ENCODE measurements at regions not wholly inside any gene's neighbourhood (a gene's known extent, or its start where the extent isn't known, plus 50 kb on each side); places are given as distances from the start of the nearest gene placed in this dataset.

- DNase-seq, result no peak
Observed at GRCh38 chr9:120107138-120107537, 472.8 kb downstream of the CDK5RAP2 start.

DNA sequence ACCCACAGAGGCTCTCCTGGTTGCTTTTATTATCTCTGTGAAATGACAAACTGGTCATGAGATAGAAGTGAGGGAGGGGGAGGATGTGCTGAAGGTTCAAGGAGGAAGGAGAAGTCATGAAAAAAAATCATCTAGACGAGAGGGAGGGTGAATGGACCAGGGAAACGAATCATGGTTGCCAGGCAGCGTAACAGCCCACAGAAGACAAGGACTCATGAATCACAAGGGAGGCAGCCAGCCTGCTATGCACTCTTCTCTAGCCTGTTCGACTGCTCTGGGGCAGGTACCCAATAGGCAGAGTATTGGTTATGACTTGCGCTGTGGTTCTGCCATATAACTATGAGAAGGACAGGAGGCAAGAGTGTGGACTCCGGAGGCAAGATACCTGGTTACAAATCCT is 475.2 kb downstream of the CDK5RAP2 start:
- DNase-seq, result no peak

DNA sequence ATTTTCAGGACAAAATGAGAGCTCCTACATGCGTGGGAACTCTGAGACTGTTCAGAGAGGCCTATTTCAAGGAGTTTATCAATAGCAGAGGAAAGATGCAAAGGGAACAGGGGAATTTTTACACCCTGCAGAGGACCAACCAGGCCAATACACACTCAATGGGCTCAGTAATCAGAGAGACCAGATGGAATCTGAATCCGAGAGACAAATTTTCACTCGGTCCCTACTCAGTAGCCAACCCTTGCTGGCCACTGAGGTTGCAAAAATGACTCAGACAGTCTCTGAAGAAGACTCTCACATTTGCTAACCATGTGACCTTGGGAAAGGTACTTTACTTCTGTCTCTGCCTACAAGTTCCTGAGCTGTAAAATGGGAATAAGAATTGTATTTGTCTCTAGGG is 479.4 kb downstream of the CDK5RAP2 start:
- DNase-seq, result no peak

DNA sequence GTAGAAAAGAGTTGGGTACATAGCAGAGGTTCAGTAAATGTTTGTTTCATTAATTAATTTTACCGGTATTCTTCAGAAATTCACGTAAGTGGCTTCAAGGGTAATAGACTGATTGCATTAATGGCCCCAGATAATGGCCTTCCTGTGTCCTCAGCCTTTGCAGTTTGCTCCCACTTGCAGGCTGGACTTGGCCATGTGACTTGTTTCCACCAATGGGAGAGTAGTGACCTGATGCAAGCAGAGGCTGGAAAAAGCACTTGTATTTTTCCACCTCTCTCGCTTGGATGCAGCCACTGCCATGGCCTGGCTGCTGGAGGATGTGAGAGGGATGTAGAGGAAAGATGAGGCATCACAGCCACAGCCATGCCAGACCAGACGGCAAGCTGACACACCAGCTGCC is 480.9 kb downstream of the CDK5RAP2 start:
- no peak for DNase-seq

GRCh38 chr9:120098584-120098983 is 481.4 kb downstream of the CDK5RAP2 start:
- no peak for DNase-seq

DNA sequence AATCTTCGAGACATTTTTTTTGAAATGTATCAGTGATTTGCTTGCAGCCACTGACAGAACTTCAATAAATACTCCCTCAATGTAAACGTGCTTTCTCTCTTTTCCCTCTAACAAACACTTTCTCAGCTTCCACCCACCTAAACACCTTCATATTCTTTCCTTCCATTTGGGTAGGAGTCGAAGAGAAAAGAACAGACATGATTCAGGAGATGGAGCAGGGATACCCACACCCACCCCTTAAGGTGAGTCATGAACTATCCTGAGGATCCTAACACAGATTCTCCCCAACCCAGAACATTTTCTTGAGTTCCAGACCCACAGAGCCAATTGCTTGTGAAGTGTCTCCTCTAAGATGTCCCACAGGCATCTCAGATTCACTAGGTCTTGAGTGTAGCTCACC is 488.8 kb downstream of the CDK5RAP2 start:
- no peak for DNase-seq

GRCh38 chr9:120080849-120081248 is 499.1 kb downstream of the CDK5RAP2 start:
- DNase-seq, result no peak

DNA sequence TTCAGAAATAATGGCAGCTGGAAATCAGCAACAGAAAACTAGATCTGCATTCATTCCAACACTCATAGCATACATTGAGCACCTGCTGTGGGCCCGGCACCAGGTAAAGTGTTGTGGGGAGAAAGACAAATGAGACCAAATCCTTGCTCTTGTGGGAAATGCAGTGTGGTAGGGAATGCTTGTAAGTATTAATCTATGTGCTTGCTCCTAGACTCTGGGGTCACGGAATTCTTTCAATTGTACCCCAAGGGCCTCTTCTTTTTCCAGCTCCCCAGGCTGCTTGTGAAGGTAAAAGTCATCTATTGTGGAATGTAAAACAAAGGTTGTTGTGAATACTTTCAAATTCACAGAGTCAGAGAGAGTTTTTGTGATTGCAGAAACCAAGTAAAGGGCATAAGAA is 501.9 kb downstream of the CDK5RAP2 start:
- no peak for DNase-seq

- no peak for DNase-seq
Observed at GRCh38 chr9:120071760-120072159, 508.2 kb downstream of the CDK5RAP2 start.

GRCh38 chr9:120066315-120066714 is 513.7 kb downstream of the CDK5RAP2 start:
- no peak for DNase-seq

DNA sequence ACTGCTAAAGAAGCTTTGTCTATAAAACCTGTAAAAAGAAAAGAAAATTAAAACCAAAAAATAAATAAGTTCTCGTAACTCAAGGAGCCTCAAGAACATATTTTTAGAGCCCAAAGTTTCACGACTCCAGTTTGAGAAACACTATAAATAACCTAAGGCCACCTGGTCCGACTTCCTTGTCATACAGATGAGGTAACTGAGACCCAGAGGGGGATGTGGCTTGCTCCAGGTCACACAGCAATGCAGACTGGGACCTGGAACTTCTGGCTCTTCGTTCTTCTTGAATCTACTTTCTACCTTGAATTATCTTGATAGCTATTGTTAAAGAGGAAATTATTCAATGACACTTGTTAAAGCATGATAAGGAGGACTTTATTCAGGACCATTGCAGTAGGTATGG is 514.8 kb downstream of the CDK5RAP2 start:
- no peak for DNase-seq

GRCh38 chr9:120045011-120045410 is 535.0 kb downstream of the CDK5RAP2 start:
- no peak for DNase-seq

DNA sequence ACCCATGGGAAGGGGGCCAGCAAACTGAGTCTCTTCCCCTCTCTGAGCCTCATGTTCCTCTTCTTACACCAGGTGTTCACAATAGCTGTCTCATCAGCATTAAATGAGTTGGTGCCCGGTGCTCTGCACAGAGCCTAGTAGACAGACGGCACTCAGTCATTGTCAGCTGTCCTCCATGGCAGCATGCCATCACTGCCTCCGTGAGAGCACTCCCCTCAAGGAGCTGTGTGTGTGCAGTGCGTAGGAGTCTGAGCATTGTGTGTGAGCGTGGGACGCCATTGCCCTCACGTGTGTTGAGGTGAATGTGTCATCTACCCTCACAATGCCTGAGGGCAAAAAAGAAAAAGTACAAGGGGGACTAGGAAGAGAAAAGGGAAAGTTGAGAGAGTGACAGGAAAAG is 536.5 kb downstream of the CDK5RAP2 start:
- no peak for DNase-seq

- DNase-seq, result no peak
Observed at GRCh38 chr9:120040896-120041295, 539.1 kb downstream of the CDK5RAP2 start.

DNA sequence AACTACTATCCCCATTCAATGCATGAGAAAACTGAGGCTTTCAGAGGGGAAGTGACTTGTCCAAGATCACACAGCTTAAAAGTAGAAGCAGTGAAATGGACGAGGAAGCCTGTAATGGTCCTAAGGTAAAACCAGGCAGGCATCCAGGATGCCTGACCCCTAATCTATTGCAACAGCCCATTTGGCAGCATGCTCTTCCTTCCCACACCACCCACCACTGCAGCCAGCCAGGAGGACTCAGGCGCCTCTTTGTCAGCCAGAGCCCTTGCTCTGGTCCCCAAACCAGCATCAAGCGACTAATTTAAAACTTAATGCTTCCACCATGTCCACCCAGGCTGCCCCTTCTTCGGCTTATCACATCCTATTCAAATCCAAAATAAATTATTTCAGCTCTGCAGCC is 541.6 kb downstream of the CDK5RAP2 start:
- DNase-seq, result no peak

DNA sequence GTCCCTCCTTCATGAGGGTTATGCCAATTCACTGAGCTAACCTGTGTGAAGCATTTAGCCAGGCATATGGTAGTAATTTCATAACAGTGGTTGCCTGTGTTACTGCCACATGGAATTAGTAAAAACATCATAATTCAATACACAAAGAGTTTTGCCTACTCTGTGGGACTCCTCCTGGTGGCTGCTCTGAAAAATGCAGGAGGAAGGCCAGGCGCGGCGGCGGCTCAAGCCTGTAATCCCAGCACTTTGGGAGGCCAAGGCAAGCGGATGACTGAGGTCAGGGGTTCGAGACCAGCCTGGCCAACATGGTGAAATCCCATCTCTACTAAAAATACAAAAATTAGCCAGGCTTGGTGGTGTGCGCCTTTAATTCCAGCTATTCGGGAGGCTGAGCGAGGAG is 547.3 kb downstream of the CDK5RAP2 start:
- no peak for DNase-seq

GRCh38 chr9:120030847-120031246 is 549.1 kb downstream of the CDK5RAP2 start:
- DNase-seq, result no peak

DNA sequence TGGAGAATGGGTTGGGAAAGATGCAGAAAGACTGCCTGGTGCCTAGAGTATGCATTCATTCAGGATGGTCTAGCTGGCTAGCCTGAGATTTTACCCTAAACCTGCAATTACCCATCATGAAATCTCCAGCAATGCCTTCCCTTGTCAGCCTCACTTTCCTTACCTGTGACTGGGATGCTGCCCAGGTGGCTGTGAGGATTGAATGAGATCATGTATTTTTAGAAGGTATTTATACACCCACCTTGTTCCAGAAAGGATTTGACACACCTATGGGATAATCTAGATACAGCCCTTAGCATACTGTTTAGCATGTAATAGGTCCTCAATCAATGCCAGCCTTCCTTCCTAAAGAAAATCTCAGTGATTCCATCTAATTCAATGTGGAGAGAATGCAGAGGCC is 561.4 kb downstream of the CDK5RAP2 start:
- DNase-seq, result no peak

DNA sequence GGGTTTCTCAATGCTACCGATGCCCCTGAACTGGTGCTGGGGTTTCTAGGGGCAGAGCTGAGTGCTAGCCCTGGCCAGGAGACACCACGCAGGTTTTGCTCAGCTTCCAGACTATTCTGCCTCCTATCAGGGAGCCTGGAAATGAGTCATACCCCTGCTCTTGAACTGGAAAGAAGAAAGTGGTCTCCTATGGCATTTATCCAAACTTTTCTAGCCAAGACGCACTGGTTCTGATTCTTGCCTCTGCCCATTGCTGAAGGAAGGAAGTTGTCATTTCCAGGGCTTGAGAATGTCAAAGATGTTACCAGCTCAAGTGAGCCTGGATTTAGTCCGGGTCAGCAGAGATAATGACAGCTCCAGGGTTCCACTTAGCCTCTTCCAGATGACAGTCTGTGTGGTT is 561.9 kb downstream of the CDK5RAP2 start:
- DNase-seq, result no peak

- DNase-seq, result no peak
Observed at GRCh38 chr9:120016231-120016630, 563.7 kb downstream of the CDK5RAP2 start.

- DNase-seq, result no peak
Observed at GRCh38 chr9:120014796-120015195, 565.2 kb downstream of the CDK5RAP2 start.

- DNase-seq, result no peak
Observed at GRCh38 chr9:120009856-120010255, 570.1 kb downstream of the CDK5RAP2 start.

GRCh38 chr9:120001536-120001935 is 578.4 kb downstream of the CDK5RAP2 start:
- DNase-seq, result no peak

- no peak for DNase-seq
Observed at GRCh38 chr9:119998614-119999013, 581.4 kb downstream of the CDK5RAP2 start.

DNA sequence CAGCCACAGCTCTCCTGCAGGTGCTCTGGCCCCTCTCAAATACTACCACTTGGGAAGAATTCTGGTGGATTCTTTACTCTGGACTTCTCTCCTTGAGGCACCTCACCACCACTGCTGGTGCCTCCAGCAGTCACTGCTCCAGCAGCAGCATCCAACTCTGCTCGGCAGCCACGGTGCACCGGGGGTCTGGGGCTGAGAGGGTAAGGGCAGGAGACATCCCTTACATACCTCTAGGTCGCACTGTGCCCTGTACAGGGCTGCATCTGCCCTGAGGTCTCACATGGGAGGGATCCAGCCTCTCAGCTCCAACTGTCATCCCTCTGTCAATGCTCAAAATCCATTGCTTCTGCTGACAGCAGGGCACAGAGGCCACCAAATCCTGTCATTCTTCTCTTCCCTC is 588.2 kb downstream of the CDK5RAP2 start:
- no peak for DNase-seq

- DNase-seq, result no peak
Observed at GRCh38 chr9:119986713-119987112, 593.3 kb downstream of the CDK5RAP2 start.

All from activated CD4-positive, alpha-beta T cell treated with anti-CD3 and anti-CD28 coated beads, Interleukin-2, amount 50 U/mL, for 4 hours (primary cell).